ENCODE measurements at regions not wholly inside any gene's neighbourhood (a gene's known extent, or its start where the extent isn't known, plus 50 kb on each side); places are given as distances from the start of the nearest gene placed in this dataset.

- ATAC-seq: no peak
- Histone ChIP-seq H3K9me1 (ENCODE audit: control insufficient read depth, insufficient read depth, low read length) (no peaks in the 10 kb centered on the region), H3K4me1 (replicated peaks in 1 of 2; ENCODE audit: control insufficient read depth in 2 of 2, insufficient read depth in 2 of 2, low read length in 2 of 2) (no peaks in the 10 kb centered on the region), H3K4me3 (no peak overlapping the region), H3K9me3 (replicated peaks; ENCODE audit: control insufficient read depth, insufficient read depth, low read depth, low read length) (no peaks in the 10 kb centered on the region), H3K27me3 (ENCODE audit: control insufficient read depth in 2 of 2, insufficient read depth in 2 of 2, low read length in 2 of 2) (no peaks in the 10 kb centered on the region), H3K79me2 (ENCODE audit: control insufficient read depth, insufficient read depth, low read length) (no peaks in the 10 kb centered on the region), H3K36me3 (ENCODE audit: control insufficient read depth, insufficient read depth, low read length) (no peaks in the 10 kb centered on the region), H3K9ac (ENCODE audit: insufficient read depth in 1 of 2, low read depth in 2 of 2, low read length in 2 of 2) (no peak overlapping the region), H2AFZ (ENCODE audit: low read depth, low read length) (no peak overlapping the region), H3K4me2 (ENCODE audit: insufficient read depth, low read length) (no peak overlapping the region), H3K27ac (ENCODE audit: extremely low read depth, low read depth, low read length) (no peak overlapping the region), H4K20me1 (replicated peaks; ENCODE audit: control insufficient read depth, insufficient read depth, low read length) (no peaks in the 10 kb centered on the region)
- no peak for DNase-seq (ENCODE audit: extremely low read depth in 1 of 4, low spot score in 3 of 4)
- no TSS peak for BruUV-seq (replicated peaks)
- intact Hi-C loops (cut with micrococcal nuclease) (no loop called here), in situ Hi-C loops (cut with MboI) (no loop called here)
- TF ChIP-seq MEF2A (IDR thresholded peaks at IDR 0.05; ENCODE audit: control insufficient read depth, low read depth, low read length): no peak
- TF ChIP-seq CREB3 (tag; conservative IDR thresholded peaks at IDR 0.05; ENCODE audit: low read depth): no peak
- TF ChIP-seq ATF4 (CRISPR knock-in tag; IDR thresholded peaks at IDR 0.05): no peak
- TF ChIP-seq SMARCA5 (IDR thresholded peaks at IDR 0.05): no peak
- no peak for TF ChIP-seq RFX1 (IDR thresholded peaks at IDR 0.05)
- no peak for TF ChIP-seq LCOR (CRISPR knock-in tag; IDR thresholded peaks at IDR 0.05)
- TF ChIP-seq CHD1 (IDR thresholded peaks at IDR 0.05; ENCODE audit: low read length): no peak
- TF ChIP-seq RB1 (IDR thresholded peaks at IDR 0.05; ENCODE audit: low read depth): no peak
- TF ChIP-seq RBM17 (IDR thresholded peaks at IDR 0.05; ENCODE audit: borderline replicate concordance, low read depth, low read length): no peak
- TF ChIP-seq, protein P1, sequence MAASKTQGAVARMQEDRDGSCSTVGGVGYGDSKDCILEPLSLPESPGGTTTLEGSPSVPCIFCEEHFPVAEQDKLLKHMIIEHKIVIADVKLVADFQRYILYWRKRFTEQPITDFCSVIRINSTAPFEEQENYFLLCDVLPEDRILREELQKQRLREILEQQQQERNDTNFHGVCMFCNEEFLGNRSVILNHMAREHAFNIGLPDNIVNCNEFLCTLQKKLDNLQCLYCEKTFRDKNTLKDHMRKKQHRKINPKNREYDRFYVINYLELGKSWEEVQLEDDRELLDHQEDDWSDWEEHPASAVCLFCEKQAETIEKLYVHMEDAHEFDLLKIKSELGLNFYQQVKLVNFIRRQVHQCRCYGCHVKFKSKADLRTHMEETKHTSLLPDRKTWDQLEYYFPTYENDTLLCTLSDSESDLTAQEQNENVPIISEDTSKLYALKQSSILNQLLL (CRISPR knock-in tag; IDR thresholded peaks at IDR 0.05; ENCODE audit: borderline replicate concordance): no peak
- POLR2A ChIA-PET: no interaction called here
- CTCF ChIA-PET (ENCODE audit: low intra/inter-chr PET ratio): no interaction called here
- 0% methylated on average over 2 of the region's 2 CpGs for WGBS (ENCODE audit: insufficient coverage, low coverage, missing lambda C conversion rate)
- no peak for FAIRE-seq
Observed at GRCh38 chr13:86006317-86006716, 207.1 kb upstream of the SLITRK6 start.

Data from K562 (cell line).